Skeletal muscle tissue (tissue), 3 donors: ENCODE measurements at regions not wholly inside any gene's neighbourhood (a gene's known extent, or its start where the extent isn't known, plus 50 kb on each side); places are given as distances from the start of the nearest gene placed in this dataset.

Source experiments
- H3K27ac ChIP-seq: one replicate; pipeline ENCODE4 v1.7.0; 2013; ENCODE audit warnings: mild to moderate bottlenecking, low read depth, low read length, inconsistent platforms
- H3K27me3 ChIP-seq, 3 donors: one replicate each; pipeline ENCODE4 v1.7.0; 2013; ENCODE audit warnings: low read length in 3 of 3; ENCODE audit not compliant: control insufficient read depth in 3 of 3, insufficient read depth in 3 of 3
- H3K36me3 ChIP-seq, 3 donors: one replicate each; pipeline ENCODE4 v1.7.0; 2013; ENCODE audit warnings: low read length in 3 of 3; ENCODE audit not compliant: control insufficient read depth in 3 of 3, insufficient read depth in 3 of 3
- H3K4me1 ChIP-seq, 3 donors: one replicate each; pipeline ENCODE4 v1.7.0; 2013; ENCODE audit warnings: low read length in 3 of 3, mild to moderate bottlenecking in 3 of 3; ENCODE audit not compliant: control insufficient read depth in 3 of 3, insufficient read depth in 3 of 3
- H3K4me3 ChIP-seq, 3 donors: one replicate each; pipeline ENCODE4 v1.7.0; 2013; ENCODE audit warnings: low read length in 3 of 3
- H3K9ac ChIP-seq, 3 donors: one replicate each; pipeline ENCODE4 v1.7.0; 2013; ENCODE audit warnings: low read length in 3 of 3, mild to moderate bottlenecking in 3 of 3, moderate library complexity in 2 of 3, low read depth in 1 of 3
- H3K9me3 ChIP-seq, 3 donors: one replicate each; pipeline ENCODE4 v1.7.0; 2013; ENCODE audit warnings: low read length in 3 of 3; ENCODE audit not compliant: control insufficient read depth in 3 of 3
- donor health status: Osteomylitis.

- no peak overlapping the region for H3K4me3 ChIP-seq
- no peaks in the 10 kb centered on the region for H3K36me3 ChIP-seq
- no peak overlapping the region for H3K9ac ChIP-seq
- no peaks in the 10 kb centered on the region for H3K9me3 ChIP-seq
- no peaks in the 10 kb centered on the region for H3K27me3 ChIP-seq
- H3K27ac ChIP-seq, result no peak overlapping the region
- H3K4me1 ChIP-seq, result no peaks in the 10 kb centered on the region
Measured at GRCh38 chr14:42322531-42323284, 716.0 kb downstream of the LRFN5 start.

GRCh38 chr14:42319996-42320395, 713.3 kb downstream of the LRFN5 start:
- Histone ChIP-seq H3K36me3 (no peaks in the 10 kb centered on the region), H3K9ac (no peak overlapping the region)

GRCh38 chr14:42316693-42317092, 710.0 kb downstream of the LRFN5 start:
- Histone ChIP-seq H3K36me3 (no peaks in the 10 kb centered on the region), H3K9ac (no peak overlapping the region), H3K9me3 (no peaks in the 10 kb centered on the region), H3K27ac (no peak overlapping the region), H3K4me1 (no peaks in the 10 kb centered on the region), H3K4me3 (no peak overlapping the region), H3K27me3 (no peaks in the 10 kb centered on the region)

More at GRCh38 chr14:42319996-42320395, 713.3 kb downstream of the LRFN5 start:
- H3K9me3 ChIP-seq, result no peaks in the 10 kb centered on the region
- no peak overlapping the region for H3K27ac ChIP-seq
- H3K4me1 ChIP-seq, result no peaks in the 10 kb centered on the region
- H3K27me3 ChIP-seq, result no peaks in the 10 kb centered on the region
- H3K4me3 ChIP-seq, result no peak overlapping the region

- Histone ChIP-seq H3K27me3 (no peaks in the 10 kb centered on the region), H3K36me3 (no peaks in the 10 kb centered on the region), H3K27ac (no peak overlapping the region), H3K9me3 (peaks cover 0 to 5% (median 2%) of the 10 kb centered on the region in 3 donors), H3K4me3 (no peak overlapping the region), H3K4me1 (no peaks in the 10 kb centered on the region), H3K9ac (no peak overlapping the region)
Measured at GRCh38 chr14:42311876-42312275, 705.2 kb downstream of the LRFN5 start.

GRCh38 chr14:42307239-42307825, 700.7 kb downstream of the LRFN5 start:
- Histone ChIP-seq H3K27ac (no peak overlapping the region), H3K27me3 (no peaks in the 10 kb centered on the region), H3K9ac (no peak overlapping the region), H3K9me3 (peaks cover 0 to 8% (median 2%) of the 10 kb centered on the region in 3 donors), H3K36me3 (no peaks in the 10 kb centered on the region), H3K4me3 (no peak overlapping the region), H3K4me1 (no peaks in the 10 kb centered on the region)

GRCh38 chr14:42299692-42300091, 693.0 kb downstream of the LRFN5 start:
- Histone ChIP-seq H3K36me3 (no peaks in the 10 kb centered on the region), H3K4me3 (no peak overlapping the region), H3K27me3 (no peaks in the 10 kb centered on the region), H3K9ac (no peak overlapping the region), H3K4me1 (no peaks in the 10 kb centered on the region), H3K27ac (no peak overlapping the region), H3K9me3 (no peaks in the 10 kb centered on the region)

GRCh38 chr14:42293180-42293579, 686.5 kb downstream of the LRFN5 start:
- H3K9me3 ChIP-seq, result peaks cover 0 to 3% (median 0%) of the 10 kb centered on the region in 3 donors
- H3K4me3 ChIP-seq, result no peak overlapping the region
- H3K27ac ChIP-seq, result no peak overlapping the region
- H3K36me3 ChIP-seq, result no peaks in the 10 kb centered on the region
- no peaks in the 10 kb centered on the region for H3K4me1 ChIP-seq
- no peaks in the 10 kb centered on the region for H3K27me3 ChIP-seq
- no peak overlapping the region for H3K9ac ChIP-seq

GRCh38 chr14:42277840-42278239, 671.2 kb downstream of the LRFN5 start:
- Histone ChIP-seq H3K36me3 (no peaks in the 10 kb centered on the region), H3K9me3 (no peaks in the 10 kb centered on the region), H3K27me3 (no peaks in the 10 kb centered on the region), H3K4me1 (no peaks in the 10 kb centered on the region), H3K4me3 (no peak overlapping the region), H3K9ac (no peak overlapping the region), H3K27ac (no peak overlapping the region)

GRCh38 chr14:42269234-42269633, 662.6 kb downstream of the LRFN5 start:
- H3K9ac ChIP-seq, result no peak overlapping the region
- no peak overlapping the region for H3K27ac ChIP-seq
- H3K36me3 ChIP-seq, result no peaks in the 10 kb centered on the region
- no peaks in the 10 kb centered on the region for H3K9me3 ChIP-seq
- H3K4me1 ChIP-seq, result no peaks in the 10 kb centered on the region
- H3K4me3 ChIP-seq, result no peak overlapping the region
- no peaks in the 10 kb centered on the region for H3K27me3 ChIP-seq

GRCh38 chr14:42248131-42248530, 641.5 kb downstream of the LRFN5 start:
- H3K9me3 ChIP-seq, result no peaks in the 10 kb centered on the region
- no peaks in the 10 kb centered on the region for H3K4me1 ChIP-seq
- H3K27me3 ChIP-seq, result no peaks in the 10 kb centered on the region
- H3K9ac ChIP-seq, result no peak overlapping the region
- H3K27ac ChIP-seq, result no peak overlapping the region
- no peaks in the 10 kb centered on the region for H3K36me3 ChIP-seq
- no peak overlapping the region for H3K4me3 ChIP-seq
